Liver (tissue), 7 donors: ENCODE measurements at regions not wholly inside any gene's neighbourhood (a gene's known extent, or its start where the extent isn't known, plus 50 kb on each side); places are given as distances from the start of the nearest gene placed in this dataset.

Experiments
- DNase-seq: peaks from one replicate; pipeline ENCODE4 v3.0.0-alpha.2; 2017; ENCODE audit warnings: low spot score
- H3K27ac ChIP-seq, 2 donors: one replicate each; pipeline ENCODE4 v1.7.0; 2013; ENCODE audit warnings: inconsistent platforms in 2 of 2, low read length in 2 of 2, control low read depth in 1 of 2, low read depth in 1 of 2, mild to moderate bottlenecking in 1 of 2
- H3K27me3 ChIP-seq, 4 donors: one replicate each; pipeline versions ENCODE4 v1.6.1 to v1.7.0; 2013; ENCODE audit warnings: low read length in 3 of 4, inconsistent platforms in 1 of 4, mild to moderate bottlenecking in 1 of 4, moderate library complexity in 1 of 4; ENCODE audit not compliant: control insufficient read depth in 4 of 4, insufficient read depth in 4 of 4
- H3K36me3 ChIP-seq, 4 donors: one replicate each; pipeline versions ENCODE4 v1.6.1 to v1.7.0; 2013; ENCODE audit warnings: low read length in 3 of 4, mild to moderate bottlenecking in 3 of 4, low read depth in 1 of 4, moderate library complexity in 1 of 4; ENCODE audit not compliant: control insufficient read depth in 4 of 4, insufficient read depth in 3 of 4
- H3K4me1 ChIP-seq, 4 donors: one replicate each; pipeline versions ENCODE4 v1.6.1 to v1.7.0; 2013; ENCODE audit warnings: low read length in 3 of 4, mild to moderate bottlenecking in 3 of 4, moderate library complexity in 1 of 4; ENCODE audit not compliant: control insufficient read depth in 4 of 4, insufficient read depth in 4 of 4
- H3K4me3 ChIP-seq, 3 donors: one replicate each; pipeline versions ENCODE4 v1.6.1 to v1.7.0; 2013; ENCODE audit warnings: low read length in 3 of 3, control low read depth in 1 of 3, low read depth in 1 of 3, mild to moderate bottlenecking in 1 of 3
- H3K9ac ChIP-seq, 2 donors: one replicate each; pipeline ENCODE4 v1.7.0; 2013; ENCODE audit warnings: low read length in 2 of 2, mild to moderate bottlenecking in 2 of 2, moderate library complexity in 2 of 2, control low read depth in 1 of 2, low read depth in 1 of 2
- H3K9me3 ChIP-seq, 4 donors: one replicate each; pipeline versions ENCODE4 v1.6.1 to v1.7.0; 2013; ENCODE audit warnings: low read length in 3 of 4; ENCODE audit not compliant: control insufficient read depth in 4 of 4
- EGR1 ChIP-seq, 2 donors: IDR thresholded peaks; 2 replicates each; pipeline ENCODE4 v1.6.1; 2016 to 2018; ENCODE audit warnings: antibody characterized with exemption in 2 of 2, low read depth in 2 of 2
- FOXA1 ChIP-seq: IDR thresholded peaks from 2 replicates; pipeline ENCODE4 v1.6.1; 2016; ENCODE audit warnings: antibody characterized with exemption
- FOXA2 ChIP-seq: IDR thresholded peaks from 2 replicates; pipeline ENCODE4 v1.6.1; 2016; ENCODE audit warnings: antibody characterized with exemption
- GABPA ChIP-seq, 2 donors: IDR thresholded peaks in 1 of 2; conservative IDR thresholded peaks in 1 of 2; 2 replicates each; pipeline ENCODE4 v1.6.1; 2016; ENCODE audit warnings: antibody characterized with exemption in 2 of 2, mild to moderate bottlenecking in 1 of 2, moderate library complexity in 1 of 2
- HNF4A ChIP-seq, 2 donors: conservative IDR thresholded peaks; 2 replicates each; pipeline ENCODE4 v1.6.1; 2016; ENCODE audit warnings: antibody characterized with exemption in 2 of 2, mild to moderate bottlenecking in 2 of 2
- HNF4G ChIP-seq: IDR thresholded peaks from 2 replicates; pipeline ENCODE4 v1.6.1; 2016; ENCODE audit warnings: antibody characterized with exemption
- JUND ChIP-seq, 2 donors: IDR thresholded peaks; 2 replicates each; pipeline ENCODE4 v1.6.1; 2016; ENCODE audit warnings: antibody characterized with exemption in 2 of 2
- RXRA ChIP-seq, 2 donors: IDR thresholded peaks; 2 replicates each; pipeline ENCODE4 v1.6.1; 2017 to 2018; ENCODE audit warnings: antibody characterized with exemption in 2 of 2, mild to moderate bottlenecking in 1 of 2
- SP1 ChIP-seq: IDR thresholded peaks from 2 replicates; pipeline ENCODE4 v1.6.1; 2018; ENCODE audit warnings: antibody characterized with exemption, mild to moderate bottlenecking
- TAF1 ChIP-seq: conservative IDR thresholded peaks from 2 replicates; pipeline ENCODE4 v1.6.1; 2016; ENCODE audit warnings: antibody characterized with exemption, mild to moderate bottlenecking
- WGBS: extraction: QIAGEN DNeasy Blood & Tissue Kit; methylation state at CpG from one replicate; pipeline ENCODE4 v1.1.7; 2013; 5-methylcytosine and 5-hydroxymethylcytosine counted together
- TF ChIP-seq, protein P1 (sequence below): IDR thresholded peaks from 2 replicates; pipeline ENCODE4 v1.6.1; 2016; ENCODE audit warnings: antibody characterized with exemption, mild to moderate bottlenecking
- donor health status: healthy.
- donor health status: healthy.
- donor health status: healthy.
- donor health status: healthy.

GRCh38 chr16:66286527-66286926, 80.0 kb upstream of the CDH5 start:
- H3K27me3 ChIP-seq = no peaks in the 10 kb centered on the region
- no peak overlapping the region for H3K9ac ChIP-seq
- no peaks in the 10 kb centered on the region for H3K4me1 ChIP-seq
- TF ChIP-seq RXRA (IDR thresholded peaks at IDR 0.05) (no peak), EGR1 (IDR thresholded peaks at IDR 0.05; ENCODE audit: low read depth in 2 of 2) (no peak), FOXA1 (no peak), HNF4A (conservative IDR thresholded peaks at IDR 0.05) (no peak), SP1 (no peak), HNF4G (no peak)
- WGBS = 86% methylated on average over 9 of the region's 9 CpGs
- DNase-seq = no peak
- no peaks in the 10 kb centered on the region for H3K9me3 ChIP-seq
- H3K27ac ChIP-seq = no peak overlapping the region
- no peaks in the 10 kb centered on the region for H3K36me3 ChIP-seq
- H3K4me3 ChIP-seq = no peak overlapping the region

DNA sequence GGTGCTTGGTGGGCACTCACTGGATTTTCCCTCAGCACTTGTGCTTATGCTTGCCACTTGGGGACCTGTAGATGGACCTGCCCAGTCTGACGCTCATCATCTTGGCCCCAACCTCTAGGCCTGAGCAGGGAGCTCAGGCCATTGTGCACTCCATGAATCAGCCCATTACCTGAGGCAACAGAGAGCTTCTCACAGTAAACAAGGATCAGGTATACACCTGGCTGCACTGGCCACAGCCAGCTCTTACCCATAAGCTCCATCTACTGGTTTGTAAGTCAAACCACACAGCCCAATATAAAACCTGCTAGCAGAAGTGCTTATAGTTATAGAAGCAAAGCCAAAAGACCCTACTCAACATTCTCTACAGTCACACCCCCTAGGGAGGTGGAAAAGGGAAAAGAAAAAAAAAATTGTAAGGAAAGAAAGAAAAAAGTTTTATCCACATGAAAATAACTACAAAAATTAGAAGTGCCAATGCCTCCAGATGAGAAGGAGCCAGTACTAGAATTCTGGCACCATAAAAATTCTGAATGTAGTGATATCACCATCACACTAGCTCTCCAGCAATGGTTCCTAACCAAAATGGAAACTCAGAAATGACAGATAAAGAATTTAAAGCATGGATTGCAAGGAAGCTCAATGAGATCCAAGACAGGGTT, 87.8 kb upstream of the CDH5 start:
- no peak for DNase-seq
- Histone ChIP-seq H3K27ac (no peak overlapping the region), H3K9ac (no peak overlapping the region), H3K4me3 (no peak overlapping the region), H3K4me1 (no peaks in the 10 kb centered on the region), H3K36me3 (no peaks in the 10 kb centered on the region), H3K27me3 (no peaks in the 10 kb centered on the region), H3K9me3 (no peaks in the 10 kb centered on the region)
- TF ChIP-seq, protein P1, sequence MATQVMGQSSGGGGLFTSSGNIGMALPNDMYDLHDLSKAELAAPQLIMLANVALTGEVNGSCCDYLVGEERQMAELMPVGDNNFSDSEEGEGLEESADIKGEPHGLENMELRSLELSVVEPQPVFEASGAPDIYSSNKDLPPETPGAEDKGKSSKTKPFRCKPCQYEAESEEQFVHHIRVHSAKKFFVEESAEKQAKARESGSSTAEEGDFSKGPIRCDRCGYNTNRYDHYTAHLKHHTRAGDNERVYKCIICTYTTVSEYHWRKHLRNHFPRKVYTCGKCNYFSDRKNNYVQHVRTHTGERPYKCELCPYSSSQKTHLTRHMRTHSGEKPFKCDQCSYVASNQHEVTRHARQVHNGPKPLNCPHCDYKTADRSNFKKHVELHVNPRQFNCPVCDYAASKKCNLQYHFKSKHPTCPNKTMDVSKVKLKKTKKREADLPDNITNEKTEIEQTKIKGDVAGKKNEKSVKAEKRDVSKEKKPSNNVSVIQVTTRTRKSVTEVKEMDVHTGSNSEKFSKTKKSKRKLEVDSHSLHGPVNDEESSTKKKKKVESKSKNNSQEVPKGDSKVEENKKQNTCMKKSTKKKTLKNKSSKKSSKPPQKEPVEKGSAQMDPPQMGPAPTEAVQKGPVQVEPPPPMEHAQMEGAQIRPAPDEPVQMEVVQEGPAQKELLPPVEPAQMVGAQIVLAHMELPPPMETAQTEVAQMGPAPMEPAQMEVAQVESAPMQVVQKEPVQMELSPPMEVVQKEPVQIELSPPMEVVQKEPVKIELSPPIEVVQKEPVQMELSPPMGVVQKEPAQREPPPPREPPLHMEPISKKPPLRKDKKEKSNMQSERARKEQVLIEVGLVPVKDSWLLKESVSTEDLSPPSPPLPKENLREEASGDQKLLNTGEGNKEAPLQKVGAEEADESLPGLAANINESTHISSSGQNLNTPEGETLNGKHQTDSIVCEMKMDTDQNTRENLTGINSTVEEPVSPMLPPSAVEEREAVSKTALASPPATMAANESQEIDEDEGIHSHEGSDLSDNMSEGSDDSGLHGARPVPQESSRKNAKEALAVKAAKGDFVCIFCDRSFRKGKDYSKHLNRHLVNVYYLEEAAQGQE = no peak
- TF ChIP-seq EGR1 (IDR thresholded peaks at IDR 0.05; ENCODE audit: low read depth in 2 of 2) = no peak
- no peak for TF ChIP-seq RXRA (IDR thresholded peaks at IDR 0.05)
- TF ChIP-seq GABPA (IDR thresholded peaks at IDR 0.05 in 1 of 2, conservative IDR thresholded peaks at IDR 0.05 in 1 of 2) = no peak
- no peak for TF ChIP-seq FOXA2
- TF ChIP-seq SP1 = no peak
- TF ChIP-seq HNF4A (conservative IDR thresholded peaks at IDR 0.05) = no peak
- no peak for TF ChIP-seq TAF1
- WGBS = 90% methylated on average over 1 of the region's 1 CpG

DNA sequence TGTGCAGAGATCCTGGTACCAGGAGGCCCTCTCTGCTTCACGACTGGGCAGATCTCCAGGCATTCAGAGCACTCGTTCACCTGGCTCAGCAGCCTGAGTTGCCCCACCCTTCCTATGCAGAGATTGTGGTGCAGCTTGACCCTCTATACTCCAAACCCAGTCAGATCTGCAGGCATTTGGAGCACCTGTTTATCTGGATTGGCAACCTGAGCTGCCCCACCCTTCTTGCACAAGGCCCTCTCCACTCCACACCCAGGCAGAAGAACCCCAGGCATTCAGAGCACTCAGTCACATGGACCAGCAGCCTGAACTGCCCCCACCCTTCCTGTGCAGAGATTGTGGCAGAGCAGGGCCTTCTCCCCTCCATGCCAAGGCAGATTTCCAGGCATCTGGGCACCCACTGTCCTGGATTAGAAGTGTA, 88.4 kb upstream of the CDH5 start:
- Histone ChIP-seq H3K27ac (no peak overlapping the region), H3K27me3 (no peaks in the 10 kb centered on the region), H3K4me3 (no peak overlapping the region), H3K9me3 (no peaks in the 10 kb centered on the region), H3K36me3 (no peaks in the 10 kb centered on the region), H3K9ac (no peak overlapping the region), H3K4me1 (no peaks in the 10 kb centered on the region)
- no peak for DNase-seq
- WGBS = 78% methylated on average over 2 of the region's 2 CpGs
- no peak for TF ChIP-seq JUND (IDR thresholded peaks at IDR 0.05)
